ENCODE measurements at regions not wholly inside any gene's neighbourhood (a gene's known extent, or its start where the extent isn't known, plus 50 kb on each side); places are given as distances from the start of the nearest gene placed in this dataset.

- TF ChIP-seq POLR2A (IDR thresholded peaks at IDR 0.05) (no peak), CTCF (IDR thresholded peaks at IDR 0.05) (no peak), EP300 (IDR thresholded peaks at IDR 0.05) (no peak)
- intact Hi-C loops (cut with DNase I): no loop called here
Measured at GRCh38 chr3:14311729-14312128, 90.7 kb upstream of the SLC6A6 start.

GRCh38 chr3:14312375-14312774, 90.0 kb upstream of the SLC6A6 start:
- intact Hi-C loops (cut with DNase I): no loop called here
- no peaks in the 10 kb centered on the region for H3K36me3 ChIP-seq
- no peaks in the 10 kb centered on the region for H3K27me3 ChIP-seq
- peak in 1 of 5 donors; percentile 2 for DNase-seq
- no peak overlapping the region for H3K4me3 ChIP-seq
- H3K9me3 ChIP-seq: no peaks in the 10 kb centered on the region
- H3K4me1 ChIP-seq (ENCODE audit: insufficient read depth): no peaks in the 10 kb centered on the region
- H3K27ac ChIP-seq: no peak overlapping the region
- no peak for TF ChIP-seq CTCF (IDR thresholded peaks at IDR 0.05)
- no peak for TF ChIP-seq POLR2A (IDR thresholded peaks at IDR 0.05)
- no peak for TF ChIP-seq EP300 (IDR thresholded peaks at IDR 0.05)
- 55 to 66% (median 65%) methylated on average over 10 of the region's 10 CpGs for WGBS, 3 donors

More at GRCh38 chr3:14311729-14312128, 90.7 kb upstream of the SLC6A6 start:
- Histone ChIP-seq H3K27ac (no peak overlapping the region), H3K4me3 (no peak overlapping the region), H3K9me3 (no peaks in the 10 kb centered on the region), H3K4me1 (ENCODE audit: insufficient read depth) (no peaks in the 10 kb centered on the region), H3K36me3 (no peaks in the 10 kb centered on the region), H3K27me3 (no peaks in the 10 kb centered on the region)
- DNase-seq: no peak

- 84 to 88% (median 88%) methylated on average over 6 of the region's 6 CpGs for WGBS, 3 donors
Measured at GRCh38 chr3:14317057-14317553, 85.3 kb upstream of the SLC6A6 start.

GRCh38 chr3:14318646-14319045, 83.8 kb upstream of the SLC6A6 start:
- 84 to 89% (median 84%) methylated on average over 3 of the region's 3 CpGs for WGBS, 3 donors
- H3K9me3 ChIP-seq: no peaks in the 10 kb centered on the region
- no peak overlapping the region for H3K4me3 ChIP-seq
- intact Hi-C loops (cut with DNase I): no loop called here
- no peak for TF ChIP-seq POLR2A (IDR thresholded peaks at IDR 0.05)
- TF ChIP-seq CTCF (IDR thresholded peaks at IDR 0.05): no peak
- no peak for TF ChIP-seq EP300 (IDR thresholded peaks at IDR 0.05)
- H3K27ac ChIP-seq: no peak overlapping the region
- no peaks in the 10 kb centered on the region for H3K36me3 ChIP-seq
- H3K4me1 ChIP-seq (ENCODE audit: insufficient read depth): no peaks in the 10 kb centered on the region
- H3K27me3 ChIP-seq: no peaks in the 10 kb centered on the region
- no peak for DNase-seq

More at GRCh38 chr3:14317057-14317553, 85.3 kb upstream of the SLC6A6 start:
- no peak overlapping the region for H3K4me3 ChIP-seq
- no peaks in the 10 kb centered on the region for H3K36me3 ChIP-seq
- TF ChIP-seq EP300 (IDR thresholded peaks at IDR 0.05) (no peak), POLR2A (IDR thresholded peaks at IDR 0.05) (no peak), CTCF (IDR thresholded peaks at IDR 0.05) (no peak)
- H3K4me1 ChIP-seq (ENCODE audit: insufficient read depth): no peaks in the 10 kb centered on the region
- no peak overlapping the region for H3K27ac ChIP-seq
- no peaks in the 10 kb centered on the region for H3K9me3 ChIP-seq
- intact Hi-C loops (cut with DNase I): no loop called here
- no peaks in the 10 kb centered on the region for H3K27me3 ChIP-seq
- peak in 1 of 5 donors; percentile 7 for DNase-seq

Data from ovary (tissue), 7 donors.